ENCODE measurements at regions not wholly inside any gene's neighbourhood (a gene's known extent, or its start where the extent isn't known, plus 50 kb on each side); places are given as distances from the start of the nearest gene placed in this dataset.
A peak's percentile ranks its signal among the peaks of the same experiment; 100 is the strongest.

GRCh38 chr1:214718724-214719123 is 115.7 kb downstream of the CENPF start:
- H3K27me3 Mint-ChIP-seq (ENCODE audit: low read depth) = no peaks in the 10 kb centered on the region
- DNase-seq (ENCODE audit: low spot score) = no peak
- CTCF ChIA-PET = no interaction called here
- no peaks in the 10 kb centered on the region for H3K36me3 Mint-ChIP-seq
- no peaks in the 10 kb centered on the region for H3K4me1 Mint-ChIP-seq
- POLR2A ChIA-PET = no interaction called here
- 0 out of 2 replicates have a peak, but pooled peaks cover 6% of the 10 kb centered on the region for H3K9me3 Mint-ChIP-seq
- no peak for ATAC-seq
- no peak overlapping the region for H3K4me3 Mint-ChIP-seq
- TF ChIP-seq ARID4B (CRISPR knock-in tag; IDR thresholded peaks at IDR 0.05; ENCODE audit: borderline replicate concordance) (no peak), CREB1 (CRISPR knock-in tag; IDR thresholded peaks at IDR 0.05) (no peak), ZNF232 (CRISPR knock-in tag; IDR thresholded peaks at IDR 0.05) (no peak), FOXK1 (CRISPR knock-in tag; IDR thresholded peaks at IDR 0.05) (no peak), ZNF671 (CRISPR knock-in tag; IDR thresholded peaks at IDR 0.05) (no peak), HMGXB4 (CRISPR knock-in tag; IDR thresholded peaks at IDR 0.05) (no peak)
- no peak overlapping the region for H3K27ac Mint-ChIP-seq

- peak; percentile 75 for ATAC-seq
- POLR2A ChIA-PET = no interaction called here
- Mint-ChIP-seq H3K27me3 (ENCODE audit: low read depth) (no peaks in the 10 kb centered on the region), H3K27ac (no peak overlapping the region), H3K4me1 (no peaks in the 10 kb centered on the region), H3K4me3 (no peak overlapping the region), H3K9me3 (0 out of 2 replicates have a peak, but pooled peaks cover 6% of the 10 kb centered on the region), H3K36me3 (no peaks in the 10 kb centered on the region)
- CTCF ChIA-PET = no interaction called here
- no peak for DNase-seq (ENCODE audit: low spot score)
- TF ChIP-seq KAT7 (CRISPR knock-in tag; IDR thresholded peaks at IDR 0.05; ENCODE audit: borderline replicate concordance) (no peak), SOX15 (CRISPR knock-in tag; IDR thresholded peaks at IDR 0.05) (no peak), ZSCAN18 (CRISPR knock-in tag; IDR thresholded peaks at IDR 0.05) (no peak), FOXP4 (CRISPR knock-in tag; IDR thresholded peaks at IDR 0.05) (no peak), TCF7 (CRISPR knock-in tag; IDR thresholded peaks at IDR 0.05; ENCODE audit: low read depth) (no peak), ZBTB43 (CRISPR knock-in tag; IDR thresholded peaks at IDR 0.05) (no peak), AR (CRISPR knock-in tag; IDR thresholded peaks at IDR 0.05) (no peak), CREM (CRISPR knock-in tag; IDR thresholded peaks at IDR 0.05) (no peak), OVOL2 (CRISPR knock-in tag; IDR thresholded peaks at IDR 0.05; ENCODE audit: borderline replicate concordance) (no peak), NFE2L1 (CRISPR knock-in tag; IDR thresholded peaks at IDR 0.05) (no peak), RELA (CRISPR knock-in tag; IDR thresholded peaks at IDR 0.05; ENCODE audit: borderline replicate concordance) (no peak), CTCF (IDR thresholded peaks at IDR 0.05) (no peak; the same call in 1 of the 2 replicates)
Observed at GRCh38 chr1:214719207-214719606, 116.2 kb downstream of the CENPF start.

Data from WTC11 (cell line).